Prostate gland (tissue), 2 donors: ENCODE measurements at regions not wholly inside any gene's neighbourhood (a gene's known extent, or its start where the extent isn't known, plus 50 kb on each side); places are given as distances from the start of the nearest gene placed in this dataset.

Experiments used
- CTCF ChIP-seq, 4 experiments: fragments of 200-600 bp in 2 of 4; fragments of 450-650 bp in 2 of 4; sonication (generic) in 2 of 4; IDR thresholded peaks; 1 replicate in 3 of 4; 2 replicates in 1 of 4; pipeline ENCODE4 v1.5.1; 2016 to 2019; ENCODE audit warnings: antibody characterized with exemption in 4 of 4, mild to moderate bottlenecking in 2 of 4, moderate library complexity in 2 of 4
- POLR2A ChIP-seq: fragments of 450-650 bp; IDR thresholded peaks from one replicate; pipeline ENCODE4 v1.6.1; 2016; ENCODE audit warnings: antibody characterized with exemption, mild to moderate bottlenecking

DNA sequence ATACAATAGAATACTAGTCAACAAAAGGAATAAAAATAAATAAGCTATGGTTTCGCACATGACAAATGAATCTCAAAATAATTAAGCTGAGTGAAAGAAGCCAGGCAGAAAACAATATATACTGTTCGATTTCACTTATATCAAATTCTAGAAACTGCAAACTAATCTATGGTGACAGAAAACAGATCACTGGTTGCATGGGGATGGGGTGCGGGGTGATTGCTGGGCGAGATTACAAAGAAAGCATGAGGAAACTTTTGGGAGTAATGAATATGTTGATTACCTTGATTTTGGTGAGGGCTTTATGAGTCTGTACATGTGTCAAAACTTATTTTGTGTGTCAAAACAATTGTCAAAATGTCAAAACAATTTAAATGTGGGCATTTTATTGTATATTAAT is 135.6 kb downstream of the GPR85 start:
- no peak for TF ChIP-seq POLR2A
- TF ChIP-seq CTCF (IDR thresholded peaks at IDR 0.05), result no peak
